HepG2 (cell line): ENCODE measurements at regions not wholly inside any gene's neighbourhood (a gene's known extent, or its start where the extent isn't known, plus 50 kb on each side); places are given as distances from the start of the nearest gene placed in this dataset.

Experiments
- ARHGAP35 ChIP-seq: sonication (generic); formaldehyde crosslinking; IDR thresholded peaks from 2 replicates; pipeline ENCODE4 v1.9.0; 2022; ENCODE audit warnings: mild to moderate bottlenecking, inconsistent platforms, moderate library complexity, missing genetic modification reagents, borderline replicate concordance
- CTCF ChIP-seq: sonication (generic); formaldehyde crosslinking; IDR thresholded peaks from 2 replicates; pipeline ENCODE4 v1.5.0; 2020; ENCODE audit warnings: mild to moderate bottlenecking, missing genetic modification reagents, moderate library complexity
- KDM4B ChIP-seq: sonication (generic); formaldehyde crosslinking; IDR thresholded peaks from 2 replicates; pipeline ENCODE4 v1.4.0; 2020; ENCODE audit warnings: missing genetic modification reagents
- RARA ChIP-seq: IDR thresholded peaks from 2 replicates; pipeline ENCODE4 v1.6.1; 2016; ENCODE audit warnings: missing genetic modification reagents, missing compliant biosample characterization
- RXRA ChIP-seq: sonication (generic); formaldehyde crosslinking; IDR thresholded peaks from 2 replicates; pipeline ENCODE4 v1.5.1; 2020; ENCODE audit warnings: missing genetic modification reagents
- SMC3 ChIP-seq: IDR thresholded peaks from 2 replicates; pipeline ENCODE4 v1.6.1; 2011; ENCODE audit warnings: low read length, improper control_type of control experiment
- TARDBP ChIP-seq: sonication (generic); formaldehyde crosslinking; IDR thresholded peaks from 2 replicates; pipeline ENCODE4 v1.8.0; 2022; ENCODE audit warnings: mild to moderate bottlenecking, missing genetic modification reagents
- TBX2 ChIP-seq: sonication (generic); formaldehyde crosslinking; IDR thresholded peaks from 2 replicates; pipeline ENCODE4 v1.5.0; 2020; ENCODE audit warnings: missing genetic modification reagents, mild to moderate bottlenecking, borderline replicate concordance
- ZNF543 ChIP-seq: sonication (generic); formaldehyde crosslinking; IDR thresholded peaks from 2 replicates; pipeline ENCODE4 v1.4.0; 2020; ENCODE audit warnings: mild to moderate bottlenecking, missing genetic modification reagents
- ZNF614 ChIP-seq: IDR thresholded peaks from 2 replicates; pipeline ENCODE4 v1.6.1; 2018; ENCODE audit warnings: missing biosample characterization, missing genetic modification reagents, inconsistent platforms, borderline replicate concordance
- ZNF710 ChIP-seq: sonication (generic); formaldehyde crosslinking; IDR thresholded peaks from 2 replicates; pipeline ENCODE4 v1.5.0; 2020; ENCODE audit warnings: mild to moderate bottlenecking, missing genetic modification reagents, borderline replicate concordance
- ZNF720 ChIP-seq: sonication (generic); formaldehyde crosslinking; IDR thresholded peaks from 2 replicates; pipeline ENCODE4 v1.4.0; 2020; ENCODE audit warnings: missing genetic modification reagents
- TF ChIP-seq, protein P1 (sequence below): sonication (generic); formaldehyde crosslinking; IDR thresholded peaks from 2 replicates; pipeline ENCODE4 v1.4.0; 2020; ENCODE audit warnings: missing genetic modification reagents
- TF ChIP-seq, protein P2 (sequence below): sonication (generic); formaldehyde crosslinking; IDR thresholded peaks from 2 replicates; pipeline ENCODE4 v1.8.0; 2022; ENCODE audit warnings: missing genetic modification reagents, mild to moderate bottlenecking, borderline replicate concordance
- TF ChIP-seq, protein P3 (sequence below): sonication (generic); formaldehyde crosslinking; IDR thresholded peaks from 2 replicates; pipeline ENCODE4 v1.5.1; 2020; ENCODE audit warnings: mild to moderate bottlenecking, missing genetic modification reagents, moderate library complexity
- TF ChIP-seq, protein P4 (sequence below): sonication (generic); formaldehyde crosslinking; IDR thresholded peaks from 2 replicates; pipeline ENCODE4 v1.4.0; 2020; ENCODE audit warnings: mild to moderate bottlenecking, missing genetic modification reagents

DNA sequence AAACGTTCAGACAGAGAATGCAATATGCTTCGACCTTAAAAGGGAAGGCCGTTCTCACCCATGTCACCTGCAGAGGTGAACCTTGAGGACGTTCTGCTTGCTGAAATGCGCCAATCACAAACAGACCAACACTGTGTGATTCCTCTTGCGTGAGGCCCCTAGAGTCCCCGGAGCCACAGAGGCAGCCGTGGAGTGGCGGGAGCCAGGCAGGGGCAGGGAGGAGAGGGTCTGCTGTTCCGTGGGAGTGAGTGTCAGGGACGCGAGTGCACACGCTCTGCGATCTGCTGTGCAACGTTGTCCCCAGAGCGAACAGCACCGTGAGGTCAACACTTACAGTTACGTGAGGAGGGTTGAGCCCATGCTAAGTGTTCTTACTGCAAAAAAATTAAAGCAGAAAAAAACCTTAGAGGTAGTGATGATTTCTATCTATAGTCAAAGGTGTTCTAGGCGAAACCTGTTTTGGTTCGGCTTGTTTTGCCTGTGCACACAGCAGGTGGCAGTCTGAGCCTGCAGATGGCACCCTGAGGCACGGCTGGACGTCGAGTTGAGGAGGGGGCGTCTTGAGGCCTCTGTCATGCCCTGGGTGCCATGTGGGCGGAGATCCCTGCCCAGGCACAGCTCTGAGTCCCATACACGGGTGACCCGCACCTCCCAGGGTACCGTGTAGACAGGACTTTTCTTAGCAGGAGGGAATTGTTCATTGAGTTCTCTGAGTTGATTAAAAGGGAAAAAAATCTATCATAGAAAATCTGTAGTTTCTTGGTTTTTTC, 71.7 kb upstream of the FRMD1 start (continued):
- TF ChIP-seq, protein P1, sequence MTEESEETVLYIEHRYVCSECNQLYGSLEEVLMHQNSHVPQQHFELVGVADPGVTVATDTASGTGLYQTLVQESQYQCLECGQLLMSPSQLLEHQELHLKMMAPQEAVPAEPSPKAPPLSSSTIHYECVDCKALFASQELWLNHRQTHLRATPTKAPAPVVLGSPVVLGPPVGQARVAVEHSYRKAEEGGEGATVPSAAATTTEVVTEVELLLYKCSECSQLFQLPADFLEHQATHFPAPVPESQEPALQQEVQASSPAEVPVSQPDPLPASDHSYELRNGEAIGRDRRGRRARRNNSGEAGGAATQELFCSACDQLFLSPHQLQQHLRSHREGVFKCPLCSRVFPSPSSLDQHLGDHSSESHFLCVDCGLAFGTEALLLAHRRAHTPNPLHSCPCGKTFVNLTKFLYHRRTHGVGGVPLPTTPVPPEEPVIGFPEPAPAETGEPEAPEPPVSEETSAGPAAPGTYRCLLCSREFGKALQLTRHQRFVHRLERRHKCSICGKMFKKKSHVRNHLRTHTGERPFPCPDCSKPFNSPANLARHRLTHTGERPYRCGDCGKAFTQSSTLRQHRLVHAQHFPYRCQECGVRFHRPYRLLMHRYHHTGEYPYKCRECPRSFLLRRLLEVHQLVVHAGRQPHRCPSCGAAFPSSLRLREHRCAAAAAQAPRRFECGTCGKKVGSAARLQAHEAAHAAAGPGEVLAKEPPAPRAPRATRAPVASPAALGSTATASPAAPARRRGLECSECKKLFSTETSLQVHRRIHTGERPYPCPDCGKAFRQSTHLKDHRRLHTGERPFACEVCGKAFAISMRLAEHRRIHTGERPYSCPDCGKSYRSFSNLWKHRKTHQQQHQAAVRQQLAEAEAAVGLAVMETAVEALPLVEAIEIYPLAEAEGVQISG (CRISPR knock-in tag): 0 out of 2 replicates have a peak, but pooled peaks have one; percentile 20
- TF ChIP-seq, protein P2, sequence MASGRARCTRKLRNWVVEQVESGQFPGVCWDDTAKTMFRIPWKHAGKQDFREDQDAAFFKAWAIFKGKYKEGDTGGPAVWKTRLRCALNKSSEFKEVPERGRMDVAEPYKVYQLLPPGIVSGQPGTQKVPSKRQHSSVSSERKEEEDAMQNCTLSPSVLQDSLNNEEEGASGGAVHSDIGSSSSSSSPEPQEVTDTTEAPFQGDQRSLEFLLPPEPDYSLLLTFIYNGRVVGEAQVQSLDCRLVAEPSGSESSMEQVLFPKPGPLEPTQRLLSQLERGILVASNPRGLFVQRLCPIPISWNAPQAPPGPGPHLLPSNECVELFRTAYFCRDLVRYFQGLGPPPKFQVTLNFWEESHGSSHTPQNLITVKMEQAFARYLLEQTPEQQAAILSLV: no peak
- no peak for TF ChIP-seq TBX2
- TF ChIP-seq, protein P3, sequence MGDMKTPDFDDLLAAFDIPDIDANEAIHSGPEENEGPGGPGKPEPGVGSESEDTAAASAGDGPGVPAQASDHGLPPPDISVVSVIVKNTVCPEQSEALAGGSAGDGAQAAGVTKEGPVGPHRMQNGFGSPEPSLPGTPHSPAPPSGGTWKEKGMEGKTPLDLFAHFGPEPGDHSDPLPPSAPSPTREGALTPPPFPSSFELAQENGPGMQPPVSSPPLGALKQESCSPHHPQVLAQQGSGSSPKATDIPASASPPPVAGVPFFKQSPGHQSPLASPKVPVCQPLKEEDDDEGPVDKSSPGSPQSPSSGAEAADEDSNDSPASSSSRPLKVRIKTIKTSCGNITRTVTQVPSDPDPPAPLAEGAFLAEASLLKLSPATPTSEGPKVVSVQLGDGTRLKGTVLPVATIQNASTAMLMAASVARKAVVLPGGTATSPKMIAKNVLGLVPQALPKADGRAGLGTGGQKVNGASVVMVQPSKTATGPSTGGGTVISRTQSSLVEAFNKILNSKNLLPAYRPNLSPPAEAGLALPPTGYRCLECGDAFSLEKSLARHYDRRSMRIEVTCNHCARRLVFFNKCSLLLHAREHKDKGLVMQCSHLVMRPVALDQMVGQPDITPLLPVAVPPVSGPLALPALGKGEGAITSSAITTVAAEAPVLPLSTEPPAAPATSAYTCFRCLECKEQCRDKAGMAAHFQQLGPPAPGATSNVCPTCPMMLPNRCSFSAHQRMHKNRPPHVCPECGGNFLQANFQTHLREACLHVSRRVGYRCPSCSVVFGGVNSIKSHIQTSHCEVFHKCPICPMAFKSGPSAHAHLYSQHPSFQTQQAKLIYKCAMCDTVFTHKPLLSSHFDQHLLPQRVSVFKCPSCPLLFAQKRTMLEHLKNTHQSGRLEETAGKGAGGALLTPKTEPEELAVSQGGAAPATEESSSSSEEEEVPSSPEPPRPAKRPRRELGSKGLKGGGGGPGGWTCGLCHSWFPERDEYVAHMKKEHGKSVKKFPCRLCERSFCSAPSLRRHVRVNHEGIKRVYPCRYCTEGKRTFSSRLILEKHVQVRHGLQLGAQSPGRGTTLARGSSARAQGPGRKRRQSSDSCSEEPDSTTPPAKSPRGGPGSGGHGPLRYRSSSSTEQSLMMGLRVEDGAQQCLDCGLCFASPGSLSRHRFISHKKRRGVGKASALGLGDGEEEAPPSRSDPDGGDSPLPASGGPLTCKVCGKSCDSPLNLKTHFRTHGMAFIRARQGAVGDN: peak; percentile 41
- TF ChIP-seq, protein P4, sequence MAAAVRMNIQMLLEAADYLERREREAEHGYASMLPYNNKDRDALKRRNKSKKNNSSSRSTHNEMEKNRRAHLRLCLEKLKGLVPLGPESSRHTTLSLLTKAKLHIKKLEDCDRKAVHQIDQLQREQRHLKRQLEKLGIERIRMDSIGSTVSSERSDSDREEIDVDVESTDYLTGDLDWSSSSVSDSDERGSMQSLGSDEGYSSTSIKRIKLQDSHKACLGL (CRISPR knock-in tag): no peak
- TF ChIP-seq RXRA (CRISPR knock-in tag): peak; percentile 24; the same call in 1 of the 2 replicates
- TF ChIP-seq ZNF614 (CRISPR knock-in tag): 0 out of 2 replicates have a peak, but pooled peaks have one; percentile 26
- peak; percentile 95 for TF ChIP-seq CTCF
- no peak for TF ChIP-seq ZNF720 (CRISPR knock-in tag)
- 0 out of 2 replicates have a peak, but pooled peaks have one; percentile 57 for TF ChIP-seq ARHGAP35 (CRISPR knock-in tag)
- TF ChIP-seq RARA: no peak
- 0 out of 2 replicates have a peak, but pooled peaks have one; percentile 17 for TF ChIP-seq KDM4B (CRISPR knock-in tag)
- no peak for TF ChIP-seq ZNF543 (CRISPR knock-in tag)
- peak; percentile 58; the same call in 1 of the 2 replicates for TF ChIP-seq SMC3
- no peak for TF ChIP-seq TARDBP (CRISPR knock-in tag)
- no peak for TF ChIP-seq ZNF710 (CRISPR knock-in tag)
